ENCODE measurements at regions not wholly inside any gene's neighbourhood (a gene's known extent, or its start where the extent isn't known, plus 50 kb on each side); places are given as distances from the start of the nearest gene placed in this dataset.

DNA sequence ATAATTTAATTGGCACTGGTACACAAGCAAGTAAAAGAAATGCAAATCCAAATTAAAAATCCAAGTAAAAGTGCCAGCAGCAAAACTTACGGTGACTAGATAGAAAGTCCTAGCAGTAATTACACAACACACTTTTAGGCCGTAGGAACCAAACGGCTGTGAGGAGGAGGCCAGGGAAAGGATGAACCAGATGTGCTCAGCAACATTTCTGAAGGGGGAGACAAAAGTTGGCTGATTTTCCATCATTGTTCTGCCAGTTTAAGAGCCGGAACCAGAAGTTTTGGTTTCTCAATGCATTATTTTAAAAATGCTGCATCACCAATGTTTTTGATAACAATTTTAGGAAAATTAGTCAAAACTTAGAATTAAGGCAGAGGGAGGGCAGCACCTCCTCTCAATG is 68.7 kb upstream of the ENPP6 start:
- TF ChIP-seq, protein P1, sequence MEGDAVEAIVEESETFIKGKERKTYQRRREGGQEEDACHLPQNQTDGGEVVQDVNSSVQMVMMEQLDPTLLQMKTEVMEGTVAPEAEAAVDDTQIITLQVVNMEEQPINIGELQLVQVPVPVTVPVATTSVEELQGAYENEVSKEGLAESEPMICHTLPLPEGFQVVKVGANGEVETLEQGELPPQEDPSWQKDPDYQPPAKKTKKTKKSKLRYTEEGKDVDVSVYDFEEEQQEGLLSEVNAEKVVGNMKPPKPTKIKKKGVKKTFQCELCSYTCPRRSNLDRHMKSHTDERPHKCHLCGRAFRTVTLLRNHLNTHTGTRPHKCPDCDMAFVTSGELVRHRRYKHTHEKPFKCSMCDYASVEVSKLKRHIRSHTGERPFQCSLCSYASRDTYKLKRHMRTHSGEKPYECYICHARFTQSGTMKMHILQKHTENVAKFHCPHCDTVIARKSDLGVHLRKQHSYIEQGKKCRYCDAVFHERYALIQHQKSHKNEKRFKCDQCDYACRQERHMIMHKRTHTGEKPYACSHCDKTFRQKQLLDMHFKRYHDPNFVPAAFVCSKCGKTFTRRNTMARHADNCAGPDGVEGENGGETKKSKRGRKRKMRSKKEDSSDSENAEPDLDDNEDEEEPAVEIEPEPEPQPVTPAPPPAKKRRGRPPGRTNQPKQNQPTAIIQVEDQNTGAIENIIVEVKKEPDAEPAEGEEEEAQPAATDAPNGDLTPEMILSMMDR (IDR thresholded peaks at IDR 0.05) = no peak
- TF ChIP-seq POLR2A (IDR thresholded peaks at IDR 0.05) = no peak

Measured in testis (tissue), 2 donors.